GM12875 (cell line): ENCODE measurements at regions not wholly inside any gene's neighbourhood (a gene's known extent, or its start where the extent isn't known, plus 50 kb on each side); places are given as distances from the start of the nearest gene placed in this dataset.

Source experiments
- H3K4me3 ChIP-seq: one replicate; pipeline ENCODE4 v1.5.1; 2011; ENCODE audit warnings: low read depth, low read length, control low read depth
- CTCF ChIP-seq: IDR thresholded peaks from 2 replicates; pipeline ENCODE4 v1.5.1; 2011; ENCODE audit warnings: low read depth, mild to moderate bottlenecking, control low read depth, inconsistent platforms, low read length, moderate library complexity, borderline replicate concordance; ENCODE audit not compliant: insufficient read depth

GRCh38 chr2:190804182-190804795 is 76.3 kb upstream of the GLS start:
- TF ChIP-seq CTCF = peak; percentile 19; the same call in 1 of the 2 replicates
- H3K4me3 ChIP-seq = no peak overlapping the region

- H3K4me3 ChIP-seq = no peak overlapping the region
- TF ChIP-seq CTCF = no peak
These were observed 75.5 kb upstream of the GLS start for GRCh38 chr2:190805126-190805525.

- H3K4me3 ChIP-seq = no peak overlapping the region
- TF ChIP-seq CTCF = no peak
These were observed 74.8 kb upstream of the GLS start for GRCh38 chr2:190805843-190806242.

GRCh38 chr2:190807886-190808285 is 72.7 kb upstream of the GLS start:
- TF ChIP-seq CTCF = no peak

GRCh38 chr2:190809139-190809764 is 71.4 kb upstream of the GLS start:
- H3K4me3 ChIP-seq = no peak overlapping the region
- TF ChIP-seq CTCF = no peak

More at GRCh38 chr2:190807886-190808285, 72.7 kb upstream of the GLS start:
- H3K4me3 ChIP-seq = no peak overlapping the region

- H3K4me3 ChIP-seq = no peak overlapping the region
- TF ChIP-seq CTCF = no peak
These were observed 70.6 kb upstream of the GLS start for GRCh38 chr2:190809876-190810525.
